OCI-LY1 (cell line): ENCODE measurements at regions not wholly inside any gene's neighbourhood (a gene's known extent, or its start where the extent isn't known, plus 50 kb on each side); places are given as distances from the start of the nearest gene placed in this dataset.

ENCODE experiments used
- H2AFZ ChIP-seq: fragments of 200-600 bp; sonication (generic), shearing (Covaris generic); 2 replicates; pipeline ENCODE4 v1.6.0; 2014; ENCODE audit warnings: antibody characterized with exemption, mild to moderate bottlenecking, low read length
- H3F3A ChIP-seq: fragments of 200-600 bp; sonication (generic), shearing (Covaris generic); 2 replicates; pipeline ENCODE4 v1.6.0; 2014; ENCODE audit warnings: mild to moderate bottlenecking, antibody characterized with exemption, low read length, moderate library complexity; ENCODE audit not compliant: insufficient read depth
- H3K27ac ChIP-seq: fragments of 200-600 bp; sonication (generic); 2 replicates; pipeline ENCODE4 v1.5.1; 2014; ENCODE audit warnings: low read length, mixed run types, mild to moderate bottlenecking, low read depth; ENCODE audit not compliant: poor library complexity, severe bottlenecking
- H3K27me3 ChIP-seq: fragments of 200-600 bp; sonication (generic); 2 replicates; pipeline ENCODE4 v1.6.0; 2014; ENCODE audit warnings: antibody characterized with exemption, mild to moderate bottlenecking, low read length, moderate library complexity; ENCODE audit not compliant: insufficient read depth
- H3K36me3 ChIP-seq: fragments of 200-600 bp; sonication (generic); 2 replicates; pipeline ENCODE4 v1.6.1; 2014; ENCODE audit warnings: mild to moderate bottlenecking, antibody characterized with exemption, low read length, moderate library complexity, mixed read lengths; ENCODE audit not compliant: insufficient read depth
- H3K4me1 ChIP-seq: fragments of 200-600 bp; sonication (generic); 2 replicates; pipeline ENCODE4 v1.5.1; 2014; ENCODE audit warnings: mild to moderate bottlenecking, low read length, moderate library complexity; ENCODE audit not compliant: insufficient read depth, severe bottlenecking
- H3K4me2 ChIP-seq: fragments of 200-600 bp; sonication (generic), shearing (Covaris generic); 2 replicates; pipeline ENCODE4 v1.6.1; 2014; ENCODE audit warnings: low read length
- H3K4me3 ChIP-seq: fragments of 200-600 bp; sonication (generic); 2 replicates; pipeline ENCODE4 v1.5.1; 2014; ENCODE audit warnings: low read length, low read depth, mild to moderate bottlenecking, mixed read lengths; ENCODE audit not compliant: poor library complexity, severe bottlenecking
- H3K79me2 ChIP-seq: fragments of 200-600 bp; shearing (Covaris generic); 2 replicates; pipeline ENCODE4 v1.6.1; 2016; ENCODE audit warnings: mixed run types, low read length, mixed read lengths; ENCODE audit not compliant: insufficient read depth
- H3K9ac ChIP-seq: fragments of 200-600 bp; sonication (generic), shearing (Covaris generic); 2 replicates; pipeline ENCODE4 v1.6.1; 2014; ENCODE audit warnings: mild to moderate bottlenecking, low read length, mixed read lengths
- H3K9me2 ChIP-seq: fragments of 200-600 bp; sonication (generic), shearing (Covaris generic); 2 replicates; pipeline ENCODE4 v1.6.1; 2014; ENCODE audit warnings: low read depth, mild to moderate bottlenecking, low read length, mixed read lengths
- H3K9me3 ChIP-seq: fragments of 200-600 bp; shearing (Covaris generic); 2 replicates; pipeline ENCODE4 v1.6.1; 2014; ENCODE audit warnings: low read length, mixed read lengths
- H4K20me1 ChIP-seq: fragments of 200-600 bp; sonication (generic), shearing (Covaris generic); 2 replicates; pipeline ENCODE4 v1.6.0; 2016; ENCODE audit warnings: mild to moderate bottlenecking, low read length; ENCODE audit not compliant: insufficient read depth
- CTCF ChIP-seq: fragments of 200-600 bp; sonication (generic), shearing (Covaris generic); IDR thresholded peaks from 2 replicates; pipeline ENCODE4 v1.5.1; 2017; ENCODE audit warnings: mild to moderate bottlenecking, antibody characterized with exemption, low read length, moderate library complexity, mixed read lengths
- EZH2 ChIP-seq: fragments of 200-600 bp; sonication (generic), shearing (Covaris generic); IDR thresholded peaks from 2 replicates; pipeline ENCODE4 v1.8.0; 2017; ENCODE audit warnings: borderline replicate concordance, mixed run types, mild to moderate bottlenecking, antibody characterized with exemption, low read length, moderate library complexity, mixed read lengths

DNA sequence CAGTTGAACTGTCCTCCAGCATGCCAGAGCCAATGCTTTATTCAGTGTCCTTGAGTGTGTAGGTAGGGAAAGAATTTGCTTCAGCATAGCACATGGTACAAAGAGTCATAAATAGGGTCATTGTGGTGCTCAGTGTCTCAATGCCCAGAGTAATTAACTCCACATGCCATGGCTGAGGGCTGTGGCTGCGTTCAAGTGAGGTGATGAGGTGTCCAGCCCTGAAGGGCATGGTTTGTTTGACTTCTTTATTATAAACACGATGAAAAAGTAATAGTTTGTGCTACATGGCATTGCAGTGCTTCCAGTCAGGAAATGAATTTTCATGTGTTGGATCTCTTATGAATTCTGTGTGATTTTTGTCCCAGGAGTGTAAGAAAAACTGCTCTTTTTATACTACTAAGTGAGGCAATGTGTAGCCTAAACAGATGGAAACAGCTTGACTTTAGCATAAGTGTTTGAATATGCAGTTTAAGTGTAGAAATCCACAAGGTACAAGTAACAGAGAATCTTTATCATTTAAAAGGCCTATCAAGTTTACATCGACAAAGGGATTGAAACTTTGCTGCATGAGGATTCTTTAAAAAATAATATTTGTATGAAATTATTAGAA is 507.9 kb upstream of the CDH2 start:
- no peaks in the 10 kb centered on the region for H3K79me2 ChIP-seq
- no peaks in the 10 kb centered on the region for H3K36me3 ChIP-seq
- H4K20me1 ChIP-seq: no peaks in the 10 kb centered on the region
- no peak overlapping the region for H3K9ac ChIP-seq
- H3K4me3 ChIP-seq: no peak overlapping the region
- H3F3A ChIP-seq: no peaks in the 10 kb centered on the region
- TF ChIP-seq CTCF (no peak), EZH2 (no peak)
- no peaks in the 10 kb centered on the region for H3K4me1 ChIP-seq
- H2AFZ ChIP-seq: no peak overlapping the region
- H3K9me2 ChIP-seq: no peaks in the 10 kb centered on the region
- no peaks in the 10 kb centered on the region for H3K9me3 ChIP-seq
- no peak overlapping the region for H3K27ac ChIP-seq
- no peaks in the 10 kb centered on the region for H3K27me3 ChIP-seq
- H3K4me2 ChIP-seq: no peak overlapping the region

- no peak overlapping the region for H3K4me2 ChIP-seq
- H3K27ac ChIP-seq: no peak overlapping the region
- H3K4me3 ChIP-seq: no peak overlapping the region
- H3K9me3 ChIP-seq: no peaks in the 10 kb centered on the region
- H4K20me1 ChIP-seq: no peaks in the 10 kb centered on the region
- TF ChIP-seq CTCF (no peak), EZH2 (no peak)
- no peaks in the 10 kb centered on the region for H3K27me3 ChIP-seq
- H3F3A ChIP-seq: no peaks in the 10 kb centered on the region
- no peak overlapping the region for H2AFZ ChIP-seq
- no peaks in the 10 kb centered on the region for H3K36me3 ChIP-seq
- H3K9me2 ChIP-seq: no peaks in the 10 kb centered on the region
- H3K4me1 ChIP-seq: no peaks in the 10 kb centered on the region
- H3K9ac ChIP-seq: no peak overlapping the region
- H3K79me2 ChIP-seq: no peaks in the 10 kb centered on the region
Observed at GRCh38 chr18:28682912-28683311, 506.0 kb upstream of the CDH2 start.

- Histone ChIP-seq H2AFZ (no peak overlapping the region), H3K79me2 (no peaks in the 10 kb centered on the region), H3K9ac (no peak overlapping the region), H3K4me3 (no peak overlapping the region), H3K27ac (no peak overlapping the region), H3K4me2 (no peak overlapping the region), H3K9me2 (no peaks in the 10 kb centered on the region), H3K27me3 (no peaks in the 10 kb centered on the region), H3K9me3 (no peaks in the 10 kb centered on the region), H4K20me1 (no peaks in the 10 kb centered on the region), H3F3A (no peaks in the 10 kb centered on the region), H3K4me1 (no peaks in the 10 kb centered on the region), H3K36me3 (no peaks in the 10 kb centered on the region)
- no peak for TF ChIP-seq EZH2
- TF ChIP-seq CTCF: no peak
Observed at GRCh38 chr18:28669165-28669564, 492.2 kb upstream of the CDH2 start.
